Gastrocnemius medialis (tissue), 4 donors: ENCODE measurements at regions not wholly inside any gene's neighbourhood (a gene's known extent, or its start where the extent isn't known, plus 50 kb on each side); places are given as distances from the start of the nearest gene placed in this dataset.

ENCODE experiments used
- POLR2A ChIP-seq, 2 donors: fragments of 450-650 bp; IDR thresholded peaks; one replicate each; pipeline ENCODE4 v1.6.1; 2017; ENCODE audit warnings: antibody characterized with exemption in 2 of 2, mild to moderate bottlenecking in 2 of 2, moderate library complexity in 2 of 2
- TF ChIP-seq, protein P1 (sequence below), 5 experiments: fragments of 450-650 bp in 3 of 5; fragments of 200-600 bp in 2 of 5; sonication (generic) in 2 of 5; IDR thresholded peaks in 4 of 5; conservative IDR thresholded peaks in 1 of 5; 1 replicate in 4 of 5; 2 replicates in 1 of 5; pipeline ENCODE4 v1.5.1; 2016 to 2019; ENCODE audit warnings: antibody characterized with exemption in 5 of 5, mild to moderate bottlenecking in 3 of 5, moderate library complexity in 3 of 5

DNA sequence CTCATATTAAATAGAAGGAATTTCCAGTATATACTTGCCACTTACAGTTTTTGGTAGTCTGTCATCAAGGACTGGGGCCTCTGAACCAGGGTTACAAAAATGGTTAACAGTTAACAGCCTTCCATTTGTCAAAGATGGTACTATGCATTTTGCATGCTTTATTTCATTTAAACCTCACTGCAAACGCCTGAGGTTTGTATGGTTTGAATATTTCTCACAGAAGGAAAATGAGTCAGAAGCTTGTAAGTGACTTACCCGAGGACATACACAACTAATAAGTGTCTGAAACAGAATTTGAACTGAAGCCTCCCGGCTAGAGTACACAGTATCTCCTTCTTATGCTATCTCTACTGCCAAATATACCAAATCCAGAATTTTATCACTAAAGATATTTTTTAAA is 1593.5 kb upstream of the ACVR2A start:
- TF ChIP-seq, protein P1, sequence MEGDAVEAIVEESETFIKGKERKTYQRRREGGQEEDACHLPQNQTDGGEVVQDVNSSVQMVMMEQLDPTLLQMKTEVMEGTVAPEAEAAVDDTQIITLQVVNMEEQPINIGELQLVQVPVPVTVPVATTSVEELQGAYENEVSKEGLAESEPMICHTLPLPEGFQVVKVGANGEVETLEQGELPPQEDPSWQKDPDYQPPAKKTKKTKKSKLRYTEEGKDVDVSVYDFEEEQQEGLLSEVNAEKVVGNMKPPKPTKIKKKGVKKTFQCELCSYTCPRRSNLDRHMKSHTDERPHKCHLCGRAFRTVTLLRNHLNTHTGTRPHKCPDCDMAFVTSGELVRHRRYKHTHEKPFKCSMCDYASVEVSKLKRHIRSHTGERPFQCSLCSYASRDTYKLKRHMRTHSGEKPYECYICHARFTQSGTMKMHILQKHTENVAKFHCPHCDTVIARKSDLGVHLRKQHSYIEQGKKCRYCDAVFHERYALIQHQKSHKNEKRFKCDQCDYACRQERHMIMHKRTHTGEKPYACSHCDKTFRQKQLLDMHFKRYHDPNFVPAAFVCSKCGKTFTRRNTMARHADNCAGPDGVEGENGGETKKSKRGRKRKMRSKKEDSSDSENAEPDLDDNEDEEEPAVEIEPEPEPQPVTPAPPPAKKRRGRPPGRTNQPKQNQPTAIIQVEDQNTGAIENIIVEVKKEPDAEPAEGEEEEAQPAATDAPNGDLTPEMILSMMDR (IDR thresholded peaks at IDR 0.05 in 4 of 5, conservative IDR thresholded peaks at IDR 0.05 in 1 of 5): no peak
- TF ChIP-seq POLR2A (IDR thresholded peaks at IDR 0.05): no peak
